ENCODE measurements at regions not wholly inside any gene's neighbourhood (a gene's known extent, or its start where the extent isn't known, plus 50 kb on each side); places are given as distances from the start of the nearest gene placed in this dataset.
"Not testable (repeated sequence)": the region's sequence is repeated elsewhere in the genome, so short reads cannot be mapped to it uniquely, and the experiment has no call there.

DNA sequence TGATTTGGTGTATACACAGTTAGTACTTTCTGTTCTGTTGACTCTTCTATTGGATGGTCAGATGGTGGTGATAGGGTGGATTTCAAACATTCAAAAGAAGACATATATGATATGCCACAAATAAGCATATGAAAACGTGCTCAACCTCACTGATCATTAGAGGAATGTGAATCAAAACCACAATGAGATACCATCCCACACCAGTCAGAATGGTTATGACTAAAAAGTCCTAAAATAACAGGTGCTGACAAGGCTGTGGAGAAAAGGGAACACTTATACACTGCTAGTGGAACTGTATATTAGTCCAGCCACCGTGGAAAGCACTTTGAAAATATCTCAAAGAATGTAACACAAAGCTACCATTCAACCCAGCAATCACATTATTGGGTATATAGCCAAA is 425.5 kb downstream of the C12orf50 start:
- H3K27me3 ChIP-seq (ENCODE audit: control insufficient read depth, insufficient read depth, low read length): no peaks in the 10 kb centered on the region
- H3K4me1 ChIP-seq (ENCODE audit: control insufficient read depth, low read depth, low read length): no peaks in the 10 kb centered on the region
- no peaks in the 10 kb centered on the region for H3K36me3 ChIP-seq (ENCODE audit: control insufficient read depth, low read depth, low read length)
- H3K27ac ChIP-seq (ENCODE audit: low read length): no peak overlapping the region
- no peaks in the 10 kb centered on the region for H3K9me3 ChIP-seq (ENCODE audit: control insufficient read depth, low read depth, low read length)
- no peak overlapping the region for H3K4me3 ChIP-seq (ENCODE audit: low read length)
- H3K9ac ChIP-seq (ENCODE audit: low read length): no peak overlapping the region

DNA sequence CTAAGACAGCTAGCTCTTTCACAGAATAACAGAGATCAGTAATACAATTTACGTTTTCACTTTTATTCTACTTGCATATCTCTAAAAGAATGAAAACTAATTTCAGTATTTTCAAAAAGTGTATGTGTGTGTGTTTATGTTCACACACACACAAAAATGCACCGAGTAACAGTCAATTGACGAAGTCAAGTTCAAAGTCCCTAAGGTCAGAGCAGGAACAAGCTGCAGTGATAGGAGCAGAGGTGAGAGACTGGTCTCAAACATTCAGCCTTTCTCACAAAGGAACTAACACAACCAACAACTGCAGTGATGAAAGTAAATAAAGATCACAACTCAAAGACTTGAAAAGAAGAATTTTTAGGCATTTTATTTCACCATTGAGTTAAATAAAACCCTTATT is 429.7 kb downstream of the C12orf50 start:
- Histone ChIP-seq H3K4me3 (ENCODE audit: low read length) (no peak overlapping the region), H3K9ac (ENCODE audit: low read length) (no peak overlapping the region), H3K4me1 (ENCODE audit: control insufficient read depth, low read depth, low read length) (no peaks in the 10 kb centered on the region), H3K9me3 (ENCODE audit: control insufficient read depth, low read depth, low read length) (no peaks in the 10 kb centered on the region), H3K27me3 (ENCODE audit: control insufficient read depth, insufficient read depth, low read length) (no peaks in the 10 kb centered on the region), H3K36me3 (ENCODE audit: control insufficient read depth, low read depth, low read length) (no peaks in the 10 kb centered on the region), H3K27ac (ENCODE audit: low read length) (no peak overlapping the region)

DNA sequence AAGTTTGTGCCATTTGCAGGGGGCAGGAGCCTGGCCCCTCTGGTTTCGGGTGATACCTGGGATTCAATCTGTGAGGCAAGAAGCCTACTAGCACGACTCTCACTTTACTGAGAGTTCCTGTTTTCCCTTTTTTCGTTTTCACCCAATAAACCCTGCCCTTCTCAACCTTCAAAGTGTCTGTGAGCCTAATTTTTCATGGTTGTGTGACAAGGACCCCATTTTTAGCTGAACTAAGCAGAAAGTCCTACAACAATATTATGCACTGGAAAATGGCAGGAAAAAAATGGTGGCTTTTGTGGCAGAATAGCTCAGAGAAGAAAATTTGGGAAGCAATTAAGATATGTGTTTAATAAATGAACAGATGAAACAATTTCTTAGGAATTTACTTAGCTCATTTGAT is 432.1 kb downstream of the C12orf50 start:
- Histone ChIP-seq H3K27ac (ENCODE audit: low read length) (no peak overlapping the region), H3K9ac (ENCODE audit: low read length) (no peak overlapping the region), H3K4me1 (ENCODE audit: control insufficient read depth, low read depth, low read length) (no peaks in the 10 kb centered on the region), H3K27me3 (ENCODE audit: control insufficient read depth, insufficient read depth, low read length) (no peaks in the 10 kb centered on the region), H3K36me3 (ENCODE audit: control insufficient read depth, low read depth, low read length) (no peaks in the 10 kb centered on the region), H3K4me3 (ENCODE audit: low read length) (no peak overlapping the region), H3K9me3 (ENCODE audit: control insufficient read depth, low read depth, low read length) (no peaks in the 10 kb centered on the region)

DNA sequence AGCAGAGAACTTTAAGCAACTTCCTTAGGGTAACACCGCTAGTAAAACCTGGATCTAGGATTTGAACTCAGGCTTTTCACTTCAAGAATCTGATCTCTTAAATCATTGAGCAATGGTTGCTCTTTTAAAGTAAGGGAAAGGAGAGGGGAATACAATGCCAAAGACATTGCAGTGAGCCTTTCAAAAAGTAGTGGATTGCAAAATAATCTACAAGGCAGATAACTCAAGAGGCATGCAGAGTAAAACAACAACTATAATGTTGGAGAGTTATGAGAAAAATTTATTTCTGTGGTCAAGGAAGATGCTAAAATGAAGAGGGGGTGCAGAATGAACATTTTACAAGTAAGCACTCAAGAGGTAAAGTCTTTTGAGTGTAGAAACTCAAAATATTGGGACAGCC is 432.6 kb downstream of the C12orf50 start:
- Histone ChIP-seq H3K4me1 (ENCODE audit: control insufficient read depth, low read depth, low read length) (no peaks in the 10 kb centered on the region), H3K9ac (ENCODE audit: low read length) (no peak overlapping the region), H3K36me3 (ENCODE audit: control insufficient read depth, low read depth, low read length) (no peaks in the 10 kb centered on the region), H3K27me3 (ENCODE audit: control insufficient read depth, insufficient read depth, low read length) (no peaks in the 10 kb centered on the region), H3K27ac (ENCODE audit: low read length) (no peak overlapping the region), H3K9me3 (ENCODE audit: control insufficient read depth, low read depth, low read length) (no peaks in the 10 kb centered on the region), H3K4me3 (ENCODE audit: low read length) (no peak overlapping the region)

DNA sequence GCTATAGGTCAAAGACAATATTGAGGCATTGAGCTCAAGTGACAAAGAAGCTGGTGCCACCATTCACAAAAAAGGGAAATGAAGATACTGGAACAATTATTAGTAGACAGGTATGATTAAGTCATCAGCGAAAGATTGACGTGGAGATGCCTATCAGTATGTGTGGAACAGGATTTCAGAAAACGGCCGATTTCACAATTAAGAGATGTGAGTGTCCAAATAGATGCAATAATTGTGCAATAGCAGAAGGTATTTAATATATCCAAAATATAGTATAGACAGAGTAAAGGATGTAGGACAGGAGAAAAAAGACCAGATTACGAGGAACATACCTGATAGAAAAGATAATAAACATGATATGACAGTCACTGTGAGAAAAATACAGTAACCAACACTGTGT is 433.1 kb downstream of the C12orf50 start:
- Histone ChIP-seq H3K4me3 (ENCODE audit: low read length) (no peak overlapping the region), H3K36me3 (ENCODE audit: control insufficient read depth, low read depth, low read length) (no peaks in the 10 kb centered on the region), H3K4me1 (ENCODE audit: control insufficient read depth, low read depth, low read length) (no peaks in the 10 kb centered on the region), H3K27me3 (ENCODE audit: control insufficient read depth, insufficient read depth, low read length) (no peaks in the 10 kb centered on the region), H3K9ac (ENCODE audit: low read length) (no peak overlapping the region), H3K9me3 (ENCODE audit: control insufficient read depth, low read depth, low read length) (no peaks in the 10 kb centered on the region), H3K27ac (ENCODE audit: low read length) (no peak overlapping the region)

DNA sequence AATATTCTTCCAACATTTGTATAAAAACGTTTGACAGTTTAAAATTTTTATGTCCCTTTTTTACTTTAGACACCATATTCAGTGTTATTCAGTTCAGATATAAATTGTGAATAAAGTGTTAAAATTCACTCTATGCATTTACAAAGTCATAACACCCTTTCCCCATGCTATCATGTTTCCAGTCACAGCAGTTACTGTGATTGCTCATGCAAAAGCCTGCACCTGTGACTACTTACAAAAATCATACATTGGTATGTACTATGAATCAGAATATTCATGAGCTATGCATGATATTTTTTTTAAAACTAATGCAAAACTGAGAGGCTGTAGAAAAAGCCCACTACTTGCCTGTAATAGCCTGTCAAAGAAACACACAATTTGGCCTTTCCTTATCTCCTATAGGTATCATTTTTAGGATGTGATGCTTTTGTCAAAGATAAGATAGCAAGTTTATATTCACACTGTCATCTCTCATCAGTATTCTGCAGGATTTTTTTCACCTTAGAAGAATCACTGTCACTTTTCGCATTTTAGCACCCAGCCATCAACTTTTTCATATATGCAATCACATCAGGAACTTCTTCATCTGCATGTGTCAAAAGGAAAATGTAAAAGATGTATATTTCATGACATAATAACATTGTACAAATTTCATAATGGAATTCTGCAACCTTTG is 443.2 kb downstream of the C12orf50 start:
- no peaks in the 10 kb centered on the region for H3K4me1 ChIP-seq (ENCODE audit: control insufficient read depth, low read depth, low read length)
- no peaks in the 10 kb centered on the region for H3K36me3 ChIP-seq (ENCODE audit: control insufficient read depth, low read depth, low read length)
- no peaks in the 10 kb centered on the region for H3K27me3 ChIP-seq (ENCODE audit: control insufficient read depth, insufficient read depth, low read length)
- H3K4me3 ChIP-seq (ENCODE audit: low read length): no peak overlapping the region
- H3K27ac ChIP-seq (ENCODE audit: low read length): no peak overlapping the region
- H3K9me3 ChIP-seq (ENCODE audit: control insufficient read depth, low read depth, low read length): no peaks in the 10 kb centered on the region
- no peak overlapping the region for H3K9ac ChIP-seq (ENCODE audit: low read length)

DNA sequence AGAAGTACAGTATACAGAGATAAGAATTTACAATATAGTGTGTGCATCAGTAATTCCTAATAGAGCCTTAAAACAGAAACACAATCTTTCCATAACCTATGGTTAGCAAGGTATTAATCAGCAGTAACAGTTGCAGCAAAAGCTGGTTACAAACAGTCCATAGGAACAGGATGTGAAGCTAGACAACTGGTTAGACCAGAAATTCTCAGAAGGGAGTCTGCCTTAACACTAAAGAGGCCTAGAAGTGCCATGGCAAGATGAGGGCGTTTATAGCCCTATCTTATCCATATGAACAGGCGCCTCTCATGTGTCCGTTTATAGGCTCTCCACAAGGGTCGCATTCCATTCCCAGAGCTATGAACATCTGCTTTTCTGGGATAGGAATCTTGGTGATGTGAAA is 450.1 kb downstream of the C12orf50 start:
- H3K4me3 ChIP-seq (ENCODE audit: low read length); H3K27ac ChIP-seq (ENCODE audit: low read length); H3K36me3 ChIP-seq (ENCODE audit: control insufficient read depth, low read depth, low read length); H3K27me3 ChIP-seq (ENCODE audit: control insufficient read depth, insufficient read depth, low read length); H3K4me1 ChIP-seq (ENCODE audit: control insufficient read depth, low read depth, low read length); H3K9me3 ChIP-seq (ENCODE audit: control insufficient read depth, low read depth, low read length); H3K9ac ChIP-seq (ENCODE audit: low read length): not testable (repeated sequence)

DNA sequence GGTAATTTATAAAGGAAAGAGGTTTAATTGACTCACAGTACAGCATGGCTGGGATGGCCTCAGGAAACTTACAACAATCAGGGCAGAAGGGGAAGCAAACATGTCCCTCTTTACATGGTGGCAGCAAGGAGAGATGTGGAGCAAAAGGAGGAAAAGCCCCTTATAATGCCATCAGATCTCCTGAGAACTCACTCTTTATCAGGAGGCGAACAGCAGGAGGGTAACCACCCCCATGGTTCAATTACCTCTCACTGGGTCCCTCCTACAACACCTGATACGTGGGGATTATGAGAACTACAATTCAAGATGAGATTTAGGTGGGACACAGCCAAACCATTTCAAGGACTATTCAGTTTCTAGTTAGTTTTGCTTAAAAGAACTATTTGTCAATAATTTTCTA is 453.3 kb downstream of the C12orf50 start:
- Histone ChIP-seq H3K36me3 (ENCODE audit: control insufficient read depth, low read depth, low read length) (no peaks in the 10 kb centered on the region), H3K4me1 (ENCODE audit: control insufficient read depth, low read depth, low read length) (no peaks in the 10 kb centered on the region), H3K9me3 (ENCODE audit: control insufficient read depth, low read depth, low read length) (no peaks in the 10 kb centered on the region)

DNA sequence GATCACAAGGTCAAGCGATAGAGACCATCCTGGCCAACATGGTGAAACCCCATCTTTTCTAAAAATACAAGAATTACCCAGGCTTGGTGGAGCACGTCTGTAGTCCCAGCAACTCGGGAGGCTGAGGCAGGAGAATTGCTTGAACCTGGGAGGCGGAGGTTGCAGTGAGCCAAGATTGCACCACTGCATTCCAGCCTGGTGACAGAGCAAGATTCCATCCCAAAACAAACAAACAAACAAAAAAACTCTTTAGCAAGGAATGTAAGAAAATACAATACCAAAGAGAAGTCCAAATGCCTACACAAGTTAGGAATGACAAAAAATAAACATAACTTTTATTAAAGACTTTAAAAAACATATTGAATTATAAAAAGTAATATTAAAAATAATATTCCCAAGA is 462.3 kb downstream of the C12orf50 start:
- H3K27ac ChIP-seq (ENCODE audit: low read length); H3K4me3 ChIP-seq (ENCODE audit: low read length); H3K36me3 ChIP-seq (ENCODE audit: control insufficient read depth, low read depth, low read length); H3K9me3 ChIP-seq (ENCODE audit: control insufficient read depth, low read depth, low read length); H3K4me1 ChIP-seq (ENCODE audit: control insufficient read depth, low read depth, low read length); H3K27me3 ChIP-seq (ENCODE audit: control insufficient read depth, insufficient read depth, low read length); H3K9ac ChIP-seq (ENCODE audit: low read length): not testable (repeated sequence)

More for the DNA sequence above, 453.3 kb downstream of the C12orf50 start:
- Histone ChIP-seq H3K27me3 (ENCODE audit: control insufficient read depth, insufficient read depth, low read length) (no peaks in the 10 kb centered on the region), H3K4me3 (ENCODE audit: low read length) (no peak overlapping the region), H3K9ac (ENCODE audit: low read length) (no peak overlapping the region), H3K27ac (ENCODE audit: low read length) (no peak overlapping the region)

DNA sequence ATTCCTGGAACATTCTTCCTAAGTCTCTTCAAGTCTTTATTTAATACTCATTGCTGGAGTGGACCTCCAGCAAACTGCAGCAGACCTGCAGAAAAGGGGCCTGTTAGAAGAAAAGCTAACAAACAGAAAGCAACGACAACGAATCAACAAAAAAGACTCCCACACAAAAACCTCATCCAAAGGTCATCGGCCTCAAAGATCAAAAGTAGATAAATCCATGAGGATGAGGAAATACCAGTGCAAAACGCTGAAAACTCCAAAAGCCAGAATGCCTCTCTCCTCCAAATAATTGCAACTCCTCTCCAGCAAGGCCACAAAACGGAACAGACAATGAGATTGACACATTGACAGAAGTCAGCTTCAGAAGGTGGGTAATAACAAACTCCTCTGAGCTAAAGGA is 472.2 kb downstream of the C12orf50 start:
- Histone ChIP-seq H3K4me3 (ENCODE audit: low read length) (no peak overlapping the region), H3K27me3 (ENCODE audit: control insufficient read depth, insufficient read depth, low read length) (no peaks in the 10 kb centered on the region), H3K9me3 (ENCODE audit: control insufficient read depth, low read depth, low read length) (no peaks in the 10 kb centered on the region), H3K27ac (ENCODE audit: low read length) (no peak overlapping the region), H3K9ac (ENCODE audit: low read length) (no peak overlapping the region), H3K36me3 (ENCODE audit: control insufficient read depth, low read depth, low read length) (no peaks in the 10 kb centered on the region), H3K4me1 (ENCODE audit: control insufficient read depth, low read depth, low read length) (no peaks in the 10 kb centered on the region)

DNA sequence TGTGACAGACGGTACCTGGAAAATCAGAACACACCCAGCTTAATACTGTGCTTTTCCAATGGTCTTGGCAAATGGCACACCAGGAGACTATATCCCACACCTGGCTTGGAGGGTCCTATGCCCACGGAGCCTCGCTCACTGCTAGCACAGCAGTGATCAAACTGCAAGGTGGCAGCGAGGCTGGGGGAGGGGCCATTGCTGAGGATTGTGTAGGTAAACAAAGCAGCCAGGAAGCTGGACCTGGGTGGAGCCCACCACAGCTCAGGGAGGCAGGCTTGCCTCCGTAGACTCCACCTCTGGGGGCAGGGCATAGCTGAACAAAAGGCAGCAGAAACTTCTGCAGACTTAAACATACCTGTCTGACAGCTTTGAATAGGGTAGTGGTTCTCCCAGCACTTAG is 498.0 kb downstream of the C12orf50 start:
- not testable (repeated sequence) for H3K4me1 ChIP-seq (ENCODE audit: control insufficient read depth, low read depth, low read length); H3K9ac ChIP-seq (ENCODE audit: low read length); H3K27me3 ChIP-seq (ENCODE audit: control insufficient read depth, insufficient read depth, low read length); H3K36me3 ChIP-seq (ENCODE audit: control insufficient read depth, low read depth, low read length); H3K9me3 ChIP-seq (ENCODE audit: control insufficient read depth, low read depth, low read length); H3K27ac ChIP-seq (ENCODE audit: low read length); H3K4me3 ChIP-seq (ENCODE audit: low read length)

DNA sequence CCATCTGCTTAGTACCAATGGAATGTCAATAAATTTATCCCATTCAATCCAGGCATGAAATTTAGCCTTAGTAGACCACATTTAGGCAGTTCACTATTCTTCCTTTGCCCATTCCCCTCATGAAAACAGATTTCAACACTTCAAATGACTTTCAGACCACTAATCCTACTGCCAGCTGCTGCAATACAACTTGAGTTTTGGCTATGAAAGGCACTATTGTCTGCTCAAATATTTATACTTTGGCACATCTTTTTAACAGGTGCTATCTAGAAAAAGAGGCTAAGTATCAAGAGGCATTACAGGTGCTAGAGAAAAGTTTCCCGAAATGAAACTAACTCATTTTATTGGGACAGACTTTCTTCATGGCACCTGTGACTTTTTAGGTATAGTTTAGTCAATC is 499.8 kb downstream of the C12orf50 start:
- Histone ChIP-seq H3K4me1 (ENCODE audit: control insufficient read depth, low read depth, low read length) (no peaks in the 10 kb centered on the region), H3K36me3 (ENCODE audit: control insufficient read depth, low read depth, low read length) (no peaks in the 10 kb centered on the region), H3K9me3 (ENCODE audit: control insufficient read depth, low read depth, low read length) (no peaks in the 10 kb centered on the region), H3K27ac (ENCODE audit: low read length) (no peak overlapping the region), H3K27me3 (ENCODE audit: control insufficient read depth, insufficient read depth, low read length) (no peaks in the 10 kb centered on the region), H3K4me3 (ENCODE audit: low read length) (no peak overlapping the region), H3K9ac (ENCODE audit: low read length) (no peak overlapping the region)

Measured in iPS-18a (cell line).